ENCODE measurements at regions not wholly inside any gene's neighbourhood (a gene's known extent, or its start where the extent isn't known, plus 50 kb on each side); places are given as distances from the start of the nearest gene placed in this dataset.

- TF ChIP-seq CTCF (IDR thresholded peaks at IDR 0.05; ENCODE audit: control insufficient read depth, insufficient read depth, low read depth, low read length, missing control alignments): no peak
- DNase-seq (ENCODE audit: low read depth): peak; percentile 95
- no peak overlapping the region for H3K4me3 ChIP-seq (ENCODE audit: control insufficient read depth, low read depth, low read length)
Observed at GRCh38 chr4:17055788-17056187, 157.3 kb upstream of the LDB2 start.

GRCh38 chr4:17045866-17046265 lies 147.4 kb upstream of the LDB2 start:
- no peak for TF ChIP-seq CTCF (IDR thresholded peaks at IDR 0.05; ENCODE audit: control insufficient read depth, insufficient read depth, low read depth, low read length, missing control alignments)
- DNase-seq (ENCODE audit: low read depth): no peak
- no peak overlapping the region for H3K4me3 ChIP-seq (ENCODE audit: control insufficient read depth, low read depth, low read length)

GRCh38 chr4:17038510-17039176 lies 140.2 kb upstream of the LDB2 start:
- H3K4me3 ChIP-seq (ENCODE audit: control insufficient read depth, low read depth, low read length): no peak overlapping the region
- no peak for DNase-seq (ENCODE audit: low read depth)
- TF ChIP-seq CTCF (IDR thresholded peaks at IDR 0.05; ENCODE audit: control insufficient read depth, insufficient read depth, low read depth, low read length, missing control alignments): no peak

GRCh38 chr4:17033768-17034181 lies 135.3 kb upstream of the LDB2 start:
- DNase-seq (ENCODE audit: low read depth): no peak
- no peak overlapping the region for H3K4me3 ChIP-seq (ENCODE audit: control insufficient read depth, low read depth, low read length)
- no peak for TF ChIP-seq CTCF (IDR thresholded peaks at IDR 0.05; ENCODE audit: control insufficient read depth, insufficient read depth, low read depth, low read length, missing control alignments)

- DNase-seq (ENCODE audit: low read depth): no peak
- TF ChIP-seq CTCF (IDR thresholded peaks at IDR 0.05; ENCODE audit: control insufficient read depth, insufficient read depth, low read depth, low read length, missing control alignments): no peak
- H3K4me3 ChIP-seq (ENCODE audit: control insufficient read depth, low read depth, low read length): no peak overlapping the region
Observed at GRCh38 chr4:17033025-17033767, 134.8 kb upstream of the LDB2 start.

GRCh38 chr4:17030543-17030942 lies 132.1 kb upstream of the LDB2 start:
- no peak overlapping the region for H3K4me3 ChIP-seq (ENCODE audit: control insufficient read depth, low read depth, low read length)
- DNase-seq (ENCODE audit: low read depth): peak; percentile 63
- no peak for TF ChIP-seq CTCF (IDR thresholded peaks at IDR 0.05; ENCODE audit: control insufficient read depth, insufficient read depth, low read depth, low read length, missing control alignments)

Data from AG09309 (cell line).